GM18511 (cell line): ENCODE measurements at regions not wholly inside any gene's neighbourhood (a gene's known extent, or its start where the extent isn't known, plus 50 kb on each side); places are given as distances from the start of the nearest gene placed in this dataset.

ENCODE experiments used
- ATAC-seq: cut with Tn5 transposase; IDR thresholded peaks from one replicate; pipeline ENCODE4 v1.9.1; 2021; ENCODE audit warnings: mild to moderate bottlenecking, moderate library complexity; ENCODE audit not compliant: unreplicated experiment

DNA sequence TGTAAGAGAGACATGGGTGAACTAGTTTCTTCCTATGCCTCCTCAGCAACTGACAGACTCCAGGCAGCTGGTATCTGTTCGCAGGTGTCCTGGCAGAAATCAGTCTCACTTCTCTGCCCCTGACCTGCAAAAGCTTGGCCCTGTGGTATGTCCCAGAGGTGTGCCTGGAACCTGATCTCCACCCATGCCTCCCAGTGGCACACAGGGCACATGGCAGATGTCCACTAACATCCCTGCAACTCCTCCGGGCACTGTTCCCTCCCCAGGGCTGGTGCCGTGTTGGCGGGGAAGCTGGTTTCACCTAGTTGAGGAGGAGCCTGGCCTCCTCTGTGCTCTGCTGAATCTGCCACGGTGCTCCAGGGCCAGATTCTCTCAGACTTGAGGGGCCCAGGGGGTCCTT, 123.3 kb upstream of the GGTLC1 start:
- ATAC-seq = no peak

DNA sequence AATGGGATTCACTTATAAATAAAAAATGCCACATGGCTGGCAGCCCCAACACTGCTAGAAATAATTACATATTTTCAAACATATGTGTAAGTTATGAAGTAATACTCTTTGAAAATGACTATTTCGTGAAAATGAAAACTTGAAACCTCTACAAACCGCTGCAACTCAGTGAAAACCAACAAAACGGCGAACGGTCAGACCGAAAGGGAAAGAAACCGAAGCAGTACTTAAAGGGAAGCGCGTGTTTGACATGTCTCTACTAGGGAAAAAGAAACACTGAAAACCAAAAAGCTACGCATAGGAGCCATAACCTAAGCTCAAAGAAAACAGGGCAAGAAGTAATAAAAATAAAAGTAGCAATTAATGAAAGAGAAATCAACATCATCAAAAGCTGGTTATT, 121.0 kb upstream of the GGTLC1 start:
- no peak for ATAC-seq

DNA sequence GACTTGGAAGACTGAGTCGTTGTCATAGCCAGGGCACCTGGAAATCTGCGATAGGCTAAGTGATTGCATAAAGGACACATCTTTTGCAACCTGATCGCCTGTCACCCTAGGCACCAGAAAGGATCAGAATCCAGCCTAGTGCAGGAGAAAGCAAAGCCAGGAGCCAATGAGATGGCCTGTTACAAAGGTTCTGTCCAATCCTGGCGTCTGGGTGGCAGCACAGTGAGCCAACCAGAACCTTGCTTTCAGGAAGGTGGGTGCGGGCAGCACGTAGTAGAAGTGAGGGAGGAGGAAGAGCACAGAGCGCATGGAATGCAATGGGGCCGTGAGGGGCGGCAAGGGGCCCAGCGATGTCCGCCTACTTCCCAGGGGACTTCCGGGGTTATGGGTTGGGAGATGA, 120.4 kb upstream of the GGTLC1 start:
- ATAC-seq = no peak

DNA sequence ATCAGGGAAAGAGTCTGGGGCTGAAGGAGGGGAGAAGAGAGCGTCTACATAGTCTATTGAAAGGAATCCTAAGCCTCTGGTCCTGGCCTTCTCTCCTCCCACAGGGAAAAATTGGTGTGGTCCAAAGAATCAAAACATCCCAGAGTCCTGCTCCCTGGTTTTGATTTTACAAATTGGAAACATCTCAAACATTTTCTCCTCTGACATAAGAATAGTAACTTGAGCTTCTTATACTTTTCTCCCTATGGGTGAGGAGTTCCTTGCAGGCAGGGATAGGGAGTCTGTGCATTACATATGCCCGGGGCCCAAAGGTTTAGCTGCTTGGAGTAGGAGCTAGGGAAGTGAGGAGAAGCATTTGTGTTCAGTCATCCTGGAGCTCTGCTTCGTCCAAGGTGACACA, 120.0 kb upstream of the GGTLC1 start:
- ATAC-seq = no peak

- no peak for ATAC-seq
Observed at GRCh38 chr20:24106801-24107445, 118.3 kb upstream of the GGTLC1 start.

GRCh38 chr20:24106150-24106800, 117.7 kb upstream of the GGTLC1 start:
- no peak for ATAC-seq

- no peak for ATAC-seq
Observed at GRCh38 chr20:24102749-24103333, 114.3 kb upstream of the GGTLC1 start.

DNA sequence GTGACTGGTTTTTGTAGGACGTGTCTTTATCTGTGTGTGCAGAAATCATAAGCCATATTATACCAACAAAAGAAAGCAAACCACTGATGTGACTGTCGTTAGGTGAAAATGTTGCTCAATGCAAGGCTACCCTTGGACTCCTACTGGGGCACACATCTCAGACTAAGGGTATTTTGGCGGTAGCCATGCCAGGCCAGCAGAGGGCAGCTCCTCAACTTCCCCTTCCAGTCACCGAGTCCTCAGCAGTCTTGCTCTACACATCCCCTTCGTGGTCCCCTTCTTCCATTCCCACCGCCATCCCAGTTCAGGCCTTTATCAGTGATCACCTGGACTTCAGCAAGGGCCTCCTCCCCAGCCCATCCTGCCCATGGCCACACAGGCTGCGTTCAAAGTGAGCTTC, 113.7 kb upstream of the GGTLC1 start:
- ATAC-seq = no peak

DNA sequence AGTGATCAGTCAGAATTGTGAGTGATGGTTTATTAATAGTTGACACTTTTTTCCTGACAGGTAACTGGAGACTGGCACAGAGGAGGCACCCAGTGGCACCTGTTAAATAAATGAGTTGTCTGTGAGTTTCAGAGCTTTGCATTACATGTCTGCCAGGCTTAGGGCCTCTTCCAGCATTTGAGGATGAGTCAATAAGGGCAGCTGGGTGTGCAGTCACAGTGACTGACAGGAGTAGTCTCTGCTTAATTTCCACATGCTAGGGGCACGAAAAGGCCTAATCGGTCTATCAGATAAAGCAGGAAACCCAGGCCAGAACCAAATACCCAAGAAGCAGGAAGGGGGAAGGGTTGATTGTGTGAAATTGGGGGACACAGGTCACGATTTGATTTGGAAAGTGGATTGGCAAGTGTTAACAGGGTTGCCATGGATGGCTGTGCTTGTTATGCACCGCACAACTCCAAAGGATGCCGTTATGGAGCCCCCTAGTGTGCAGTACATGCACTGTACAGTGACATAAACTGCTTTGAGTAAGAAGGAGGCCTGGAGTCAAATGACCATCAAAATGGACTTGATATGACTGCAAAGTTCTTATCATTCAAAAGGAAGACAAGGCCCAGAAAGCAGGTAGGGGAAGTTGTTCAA, 111.9 kb upstream of the GGTLC1 start:
- ATAC-seq = peak; percentile 91

DNA sequence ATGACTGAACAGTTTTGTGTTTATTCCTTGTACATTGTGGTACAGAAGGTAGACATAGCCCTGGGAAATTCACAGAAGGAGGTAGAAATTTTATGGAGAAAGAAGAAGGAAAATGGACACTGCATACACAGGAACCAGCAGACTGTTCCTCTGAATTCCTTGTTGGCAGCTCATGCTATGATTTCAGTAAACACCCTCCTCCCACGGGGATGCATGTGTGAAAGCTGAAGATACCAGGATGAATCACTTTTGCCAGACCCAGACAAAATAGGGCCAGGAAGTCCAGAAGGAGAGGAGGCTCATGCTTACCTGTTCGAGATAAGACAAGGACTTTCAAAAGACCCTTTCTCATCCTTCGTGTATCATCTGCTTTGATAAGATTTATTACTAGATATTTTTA, 110.3 kb upstream of the GGTLC1 start:
- ATAC-seq = no peak

GRCh38 chr20:24097506-24098245, 109.1 kb upstream of the GGTLC1 start:
- ATAC-seq = no peak

- ATAC-seq = no peak
Observed at GRCh38 chr20:24096864-24097450, 108.4 kb upstream of the GGTLC1 start.

- no peak for ATAC-seq
Observed at GRCh38 chr20:24096264-24096663, 107.7 kb upstream of the GGTLC1 start.

DNA sequence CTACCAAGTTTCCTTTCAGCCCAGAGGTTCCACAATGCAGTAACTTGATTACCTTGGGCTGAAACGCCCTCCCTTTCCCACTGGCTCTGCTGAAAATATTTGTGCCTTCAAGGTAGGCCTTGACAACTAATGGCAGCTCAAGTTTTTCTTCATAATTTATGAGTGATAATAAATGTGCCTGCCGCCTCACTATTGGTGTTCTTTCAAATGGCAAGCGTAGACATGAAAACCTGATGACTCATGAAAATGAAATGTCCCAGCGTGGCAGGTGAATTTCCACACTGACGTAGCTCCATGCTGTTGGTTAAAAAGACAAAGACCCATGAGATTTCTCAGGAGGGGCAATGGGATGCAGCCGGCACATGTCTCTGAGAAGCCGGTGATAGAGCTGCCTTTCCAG, 107.2 kb upstream of the GGTLC1 start:
- no peak for ATAC-seq

GRCh38 chr20:24095303-24095702, 106.7 kb upstream of the GGTLC1 start:
- ATAC-seq = no peak

GRCh38 chr20:24089576-24089975, 101.0 kb upstream of the GGTLC1 start:
- ATAC-seq = no peak

DNA sequence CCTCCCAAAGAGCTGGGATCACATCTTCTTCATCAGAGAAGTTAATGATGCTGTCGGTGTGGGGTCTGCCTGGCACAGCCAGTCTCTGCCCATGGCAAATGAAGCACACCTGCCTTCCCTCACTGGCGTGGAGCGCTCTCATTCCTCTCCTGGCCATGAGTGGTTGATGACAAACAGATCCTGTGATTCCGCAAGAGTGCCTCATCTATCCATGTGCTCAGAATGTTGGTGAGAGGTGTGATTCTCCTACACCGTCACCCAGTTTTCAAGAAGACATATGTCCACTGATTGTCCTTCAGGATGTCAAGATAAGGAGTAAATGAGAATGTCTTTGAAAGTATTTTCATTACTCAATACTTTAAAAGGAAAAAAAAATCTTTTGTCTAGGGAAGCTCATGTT, 97.5 kb upstream of the GGTLC1 start:
- ATAC-seq = no peak

DNA sequence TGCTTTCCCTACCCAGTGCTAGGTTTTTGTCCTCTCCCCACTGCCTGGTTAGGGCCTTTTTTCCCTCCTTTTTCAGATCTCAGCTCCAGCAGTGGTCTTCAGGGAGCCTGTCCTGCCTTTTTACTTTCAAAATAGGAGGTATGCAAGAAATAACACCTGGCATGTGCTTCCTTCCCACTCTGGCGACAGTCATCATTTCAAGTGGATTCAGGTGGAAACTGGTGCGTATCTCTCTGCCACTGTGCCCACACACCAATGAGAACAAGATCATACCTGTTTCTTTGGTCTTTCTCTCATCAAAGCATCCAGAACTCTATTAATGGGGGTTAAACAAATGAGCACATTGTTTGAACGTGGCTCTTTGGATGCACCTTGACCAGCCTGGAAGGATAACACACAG, 95.7 kb upstream of the GGTLC1 start:
- no peak for ATAC-seq

DNA sequence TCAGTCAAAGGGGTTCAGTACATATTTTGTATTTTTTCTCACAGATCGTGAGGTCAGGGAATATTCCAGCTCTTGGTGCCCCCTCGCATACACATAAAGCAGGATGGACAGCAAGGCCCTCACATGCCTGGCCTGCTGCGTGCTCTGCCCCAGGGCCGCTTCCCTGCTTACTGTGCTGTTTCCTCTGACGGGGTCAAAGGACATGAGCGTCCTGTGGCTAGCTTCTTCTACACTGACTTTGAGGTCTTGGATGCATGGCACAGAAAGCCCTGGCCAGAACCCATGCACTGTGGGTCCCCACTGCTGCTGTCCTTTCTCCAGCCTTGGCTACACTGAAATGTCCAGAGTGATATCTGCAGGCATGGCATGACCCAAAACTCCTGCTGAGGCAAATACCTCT, 92.5 kb upstream of the GGTLC1 start:
- ATAC-seq = no peak

DNA sequence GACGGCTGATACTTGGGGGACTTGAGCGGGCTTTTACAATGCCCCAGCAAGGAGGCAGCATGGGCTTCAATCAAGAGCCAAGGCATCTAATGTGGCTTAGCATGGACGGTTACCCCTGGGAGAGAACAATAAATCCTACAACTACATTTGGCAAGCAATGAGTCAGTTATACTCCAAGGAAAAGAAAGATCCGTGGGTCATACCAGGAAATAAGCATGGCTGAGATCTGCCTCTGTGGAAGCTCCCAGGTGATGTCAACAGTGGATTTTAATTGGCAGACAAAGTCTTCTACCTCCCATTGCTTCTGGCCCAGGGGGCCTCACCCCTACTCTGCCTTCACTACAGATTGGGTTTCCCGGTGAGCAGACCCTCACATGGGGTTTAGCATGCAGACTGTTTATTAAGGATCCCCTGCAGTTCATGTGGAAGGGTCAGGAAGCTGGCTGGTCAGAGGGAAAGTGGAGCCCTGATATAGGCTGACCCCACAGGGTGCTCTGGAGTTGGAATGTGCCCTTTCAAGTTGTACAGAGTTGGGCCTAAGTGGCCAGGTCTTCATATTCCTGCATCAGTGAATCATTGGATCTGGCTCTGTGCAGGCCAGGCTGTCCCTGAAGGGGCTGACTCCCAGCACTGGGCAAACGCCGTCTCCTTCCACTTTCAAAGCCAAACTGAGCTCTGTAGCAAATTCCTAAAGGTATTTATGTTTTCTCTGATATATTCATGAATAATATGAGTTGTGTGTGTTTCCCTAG, 91.3 kb upstream of the GGTLC1 start:
- no peak for ATAC-seq
